OCI-LY3 (cell line): ENCODE measurements at regions not wholly inside any gene's neighbourhood (a gene's known extent, or its start where the extent isn't known, plus 50 kb on each side); places are given as distances from the start of the nearest gene placed in this dataset.

Experiments
- CTCF ChIP-seq: fragments of 200-600, 300-600 bp; sonication (generic); IDR thresholded peaks from 2 replicates; pipeline ENCODE4 v1.5.1; 2014; ENCODE audit warnings: antibody characterized with exemption, low read length, low read depth
- EZH2phosphoT487 ChIP-seq: fragments of 200-600 bp; shearing (Covaris generic); IDR thresholded peaks from 2 replicates; pipeline ENCODE4 v1.6.1; 2018; ENCODE audit warnings: antibody characterized with exemption, mixed run types, low read depth

- TF ChIP-seq CTCF (no peak), EZH2phosphoT487 (no peak)
Observed at GRCh38 chr2:38178556-38179419, 102.8 kb upstream of the CYP1B1 start.
